GM21723 (cell line): ENCODE measurements at regions not wholly inside any gene's neighbourhood (a gene's known extent, or its start where the extent isn't known, plus 50 kb on each side); places are given as distances from the start of the nearest gene placed in this dataset.

Experiments used
- ATAC-seq: cut with Tn5 transposase; IDR thresholded peaks from one replicate; pipeline ENCODE4 v1.9.1; 2021; ENCODE audit warnings: mild to moderate bottlenecking, moderate library complexity; ENCODE audit not compliant: unreplicated experiment

DNA sequence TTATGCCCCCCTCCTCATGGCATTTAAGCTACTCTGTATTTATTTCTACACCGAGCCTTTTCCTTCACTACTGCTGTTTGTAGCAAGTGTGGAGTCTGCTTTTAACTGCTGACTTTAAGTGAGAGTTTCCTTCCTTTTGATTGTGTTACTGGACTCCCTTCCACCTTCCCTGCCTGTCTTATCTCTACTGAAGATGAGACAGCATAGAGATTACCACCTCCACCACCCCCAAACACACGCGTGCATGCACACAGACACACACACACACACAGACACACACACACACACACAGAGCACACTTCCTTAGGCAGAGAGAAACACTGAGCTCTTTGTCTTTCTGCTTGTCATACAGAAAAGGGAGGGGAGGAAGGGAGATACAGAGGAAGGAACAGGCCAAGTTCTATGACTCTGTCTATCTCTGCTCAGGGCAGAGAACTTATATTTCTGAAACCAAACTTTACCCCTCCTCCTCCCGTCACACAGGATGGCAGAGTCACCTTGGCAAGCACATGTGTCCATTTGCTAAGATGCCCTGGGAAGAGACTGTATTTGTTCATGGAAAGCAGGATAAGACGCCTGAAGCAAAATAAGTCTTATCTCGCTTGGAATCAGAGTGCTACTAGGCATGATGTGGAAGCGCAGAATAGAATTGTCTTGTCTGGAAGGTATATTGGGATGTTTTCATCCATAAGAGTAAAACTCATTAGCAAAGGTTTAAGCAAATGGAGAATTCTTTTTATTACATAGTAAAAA is 81.8 kb upstream of the CAV2 start:
- ATAC-seq: no peak

DNA sequence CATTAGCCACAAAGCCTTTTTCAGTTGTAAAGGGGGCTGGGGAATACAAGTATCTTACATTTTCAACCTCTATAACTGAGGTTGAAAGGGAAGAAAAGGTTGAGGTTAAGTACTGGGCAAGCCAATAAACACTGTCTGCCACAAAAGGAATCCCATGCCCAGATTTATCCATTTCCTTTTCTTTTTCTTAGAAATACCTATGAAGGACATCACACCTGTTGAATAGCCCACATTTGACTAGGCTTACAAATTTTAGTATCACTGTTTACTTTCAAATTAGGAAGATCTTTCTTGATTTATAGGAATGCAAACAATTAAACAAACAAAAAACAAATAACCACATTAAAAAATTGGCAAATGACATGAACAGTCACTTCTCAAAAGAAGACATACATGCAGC is 81.0 kb upstream of the CAV2 start:
- no peak for ATAC-seq

DNA sequence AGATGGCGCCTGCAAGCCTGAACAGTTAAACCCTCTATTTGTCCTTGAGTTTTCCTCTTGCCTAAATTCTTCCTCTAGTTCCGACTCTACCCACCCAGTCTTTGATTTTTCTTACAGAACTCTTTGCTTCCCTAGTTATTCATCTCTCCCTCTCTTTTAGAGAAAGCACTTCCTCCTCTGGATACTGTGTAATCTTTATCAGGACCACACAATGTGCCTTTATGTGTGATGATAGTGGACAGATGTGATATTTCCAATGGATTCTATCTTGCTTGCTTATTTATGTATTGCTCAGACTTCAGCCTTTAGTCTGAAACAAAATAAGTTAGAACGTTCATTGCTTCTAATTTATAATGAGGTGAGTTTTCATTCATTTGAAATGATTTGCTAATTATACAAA is 79.5 kb upstream of the CAV2 start:
- ATAC-seq: no peak

DNA sequence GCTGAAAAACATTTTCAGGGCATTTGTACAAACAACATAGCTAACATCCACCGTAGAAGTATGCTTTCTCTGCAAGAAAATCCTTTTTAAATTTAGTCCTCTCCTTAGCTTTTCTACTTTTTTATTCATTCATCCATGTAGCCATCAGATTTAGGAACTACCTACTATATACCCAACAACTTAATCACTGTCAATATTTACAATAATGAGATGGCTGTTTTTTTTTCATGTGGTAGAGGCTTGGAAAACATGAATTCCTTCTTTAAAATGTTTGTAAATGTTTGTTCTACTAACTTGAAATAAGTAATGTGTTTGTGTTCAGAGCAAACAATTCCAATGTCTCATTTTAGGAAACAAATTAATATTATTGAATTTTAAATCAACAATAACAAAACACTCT is 78.2 kb upstream of the CAV2 start:
- no peak for ATAC-seq

DNA sequence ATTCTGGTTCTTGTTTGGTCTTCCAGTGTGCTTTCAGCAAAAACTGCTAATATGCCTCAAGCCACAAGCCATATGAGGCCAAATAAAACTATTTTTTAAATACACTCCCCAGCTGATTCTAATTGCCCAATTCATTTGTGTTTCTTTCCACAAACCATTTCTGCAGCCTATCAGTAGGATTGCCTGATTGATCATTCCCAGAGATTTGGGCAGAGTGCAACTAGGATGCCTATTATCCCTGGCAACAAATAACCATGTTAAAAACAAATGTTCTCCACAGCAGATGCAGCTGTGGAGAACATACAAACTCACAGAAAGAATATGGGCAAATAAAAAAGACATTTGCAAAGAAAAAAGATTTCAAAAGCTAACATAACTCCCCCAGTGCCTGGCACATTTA is 76.9 kb upstream of the CAV2 start:
- ATAC-seq: no peak

DNA sequence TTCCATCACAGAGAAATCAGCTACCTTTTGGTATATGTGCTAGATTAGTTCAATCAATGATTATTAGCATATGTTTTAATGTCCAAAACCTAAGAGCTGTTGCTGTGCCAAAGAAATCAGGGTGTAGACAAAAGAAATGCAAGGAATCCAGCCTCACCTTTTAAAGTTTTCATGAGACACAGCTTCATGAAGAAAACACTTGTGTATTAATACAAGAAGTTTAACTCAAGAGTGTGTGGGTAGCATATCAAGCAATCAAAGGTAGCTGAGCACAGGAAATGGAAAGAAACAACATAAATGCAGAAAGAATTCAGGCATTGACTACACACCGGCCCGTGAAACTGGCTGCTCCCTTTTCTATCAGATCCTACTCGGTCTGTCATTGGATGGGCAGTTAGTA is 76.0 kb upstream of the CAV2 start:
- ATAC-seq: no peak

DNA sequence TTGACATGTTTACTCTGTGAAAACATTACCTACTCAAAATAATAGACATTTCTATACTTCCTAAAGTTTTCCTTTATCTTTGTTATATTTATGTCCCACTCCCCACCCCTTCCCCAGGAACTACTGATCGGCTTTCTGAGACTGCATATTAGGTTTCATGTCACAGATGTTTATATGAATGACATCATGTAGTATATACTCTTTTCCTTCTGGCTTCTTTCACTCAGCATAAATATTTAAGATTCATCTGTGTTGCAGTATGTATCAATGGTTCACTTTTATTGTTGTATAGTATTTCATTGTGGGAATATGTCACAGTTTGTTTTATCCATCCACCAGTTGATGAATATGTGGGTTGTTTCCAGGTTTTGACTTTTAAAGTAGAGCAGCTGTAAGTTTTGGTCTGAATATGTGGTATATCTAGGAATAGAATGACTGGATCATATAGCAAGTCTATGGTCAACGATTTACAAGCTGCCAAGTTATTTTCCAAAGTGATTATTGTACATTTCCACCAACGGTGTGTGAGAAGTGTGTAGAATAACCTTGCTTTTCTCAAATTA is 73.8 kb upstream of the CAV2 start:
- ATAC-seq: no peak

DNA sequence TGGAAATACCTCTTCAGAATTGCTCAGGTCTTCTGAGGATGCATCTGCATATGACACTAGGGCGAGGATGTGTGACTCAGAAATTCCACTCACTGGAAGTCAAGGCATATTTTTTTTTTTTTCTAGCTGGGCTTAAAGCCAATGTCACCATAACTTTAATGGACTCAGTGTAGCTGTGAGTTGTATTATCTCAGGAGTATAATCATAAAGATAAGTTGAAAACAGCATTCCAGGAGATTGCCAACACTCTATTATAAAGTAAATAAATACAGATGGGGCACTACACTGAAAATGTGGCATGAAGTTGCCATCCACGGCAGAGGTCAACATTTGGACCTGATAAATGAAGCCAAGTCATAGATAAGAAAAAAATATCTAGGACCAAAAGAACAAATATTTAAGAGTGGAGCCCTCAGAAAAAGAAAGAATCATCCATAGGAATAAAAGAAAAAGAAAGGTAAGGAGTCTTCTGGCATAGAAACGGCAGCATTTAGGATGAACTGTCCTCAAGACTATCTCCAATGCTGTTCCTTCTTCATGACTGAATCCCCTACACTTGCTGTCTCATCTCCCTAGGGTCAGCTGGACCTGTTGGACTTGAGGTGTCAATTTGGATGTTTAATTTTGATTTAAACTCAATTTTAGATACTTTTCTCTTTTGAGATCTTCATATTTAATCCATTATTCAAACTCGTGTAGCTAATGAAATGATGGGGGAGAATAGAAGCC is 72.9 kb upstream of the CAV2 start:
- no peak for ATAC-seq

DNA sequence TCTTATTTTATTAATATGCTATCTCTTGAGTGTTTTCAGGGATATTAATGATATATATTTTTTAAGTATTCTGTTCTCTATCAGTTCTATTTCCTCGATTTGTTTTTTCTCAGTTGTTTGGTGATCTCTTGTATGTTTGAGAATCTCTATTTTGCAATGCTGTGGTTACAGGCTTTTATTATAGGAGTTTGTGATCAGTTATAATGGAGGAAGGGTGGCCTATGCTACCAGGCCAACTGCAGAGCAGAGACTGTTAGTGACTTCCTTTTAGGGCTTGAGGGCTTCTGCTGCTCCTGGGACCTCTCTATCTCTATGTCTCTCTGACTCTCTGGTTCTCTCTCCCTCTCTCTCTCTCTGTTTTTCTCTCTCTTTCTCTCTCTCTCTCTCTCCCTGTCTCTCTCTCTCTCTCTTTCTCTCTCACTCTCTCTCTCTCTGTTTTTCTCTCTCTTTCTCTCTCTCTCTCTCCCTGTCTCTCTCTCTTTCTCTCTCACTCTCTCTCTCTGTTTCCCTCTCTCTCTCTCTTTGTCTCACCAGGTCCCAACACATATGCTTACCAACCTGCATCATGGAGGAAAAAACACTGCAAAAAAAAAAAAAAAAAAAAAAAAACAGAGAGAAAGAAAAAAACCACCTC is 69.4 kb upstream of the CAV2 start:
- ATAC-seq: no peak

DNA sequence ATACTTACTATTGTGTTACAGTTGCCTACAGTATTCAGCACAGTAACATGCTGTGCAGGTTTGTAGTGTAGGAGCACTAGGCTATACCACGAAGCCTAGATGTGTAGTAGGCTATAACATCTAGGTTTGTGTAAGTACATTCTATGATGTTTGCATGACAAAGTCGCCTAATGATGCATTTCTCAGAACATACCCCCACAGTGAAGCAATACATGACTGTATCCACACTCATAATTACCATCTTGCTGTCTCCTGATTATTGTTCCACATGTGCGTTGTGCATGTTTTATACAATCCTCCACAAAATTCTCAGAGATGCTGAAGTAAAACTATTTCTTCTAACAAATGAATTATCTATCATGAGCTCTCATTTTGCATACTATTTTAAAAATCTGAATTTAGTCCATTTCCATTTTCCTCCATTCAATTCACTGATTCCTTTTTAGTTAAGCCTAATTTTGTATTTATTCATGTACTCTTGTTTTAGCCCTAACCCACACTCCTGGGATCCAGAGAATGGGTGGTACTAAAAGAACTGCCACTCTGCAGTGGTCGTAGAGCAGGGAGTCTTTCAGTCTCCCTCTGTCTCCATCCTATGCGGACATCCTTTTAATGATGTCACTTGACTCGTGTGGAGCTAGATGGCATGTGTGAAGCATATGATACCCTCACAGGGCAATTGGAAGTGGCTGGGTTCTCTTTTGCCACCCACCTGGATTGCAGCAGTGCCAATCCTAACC is 67.6 kb upstream of the CAV2 start:
- no peak for ATAC-seq

DNA sequence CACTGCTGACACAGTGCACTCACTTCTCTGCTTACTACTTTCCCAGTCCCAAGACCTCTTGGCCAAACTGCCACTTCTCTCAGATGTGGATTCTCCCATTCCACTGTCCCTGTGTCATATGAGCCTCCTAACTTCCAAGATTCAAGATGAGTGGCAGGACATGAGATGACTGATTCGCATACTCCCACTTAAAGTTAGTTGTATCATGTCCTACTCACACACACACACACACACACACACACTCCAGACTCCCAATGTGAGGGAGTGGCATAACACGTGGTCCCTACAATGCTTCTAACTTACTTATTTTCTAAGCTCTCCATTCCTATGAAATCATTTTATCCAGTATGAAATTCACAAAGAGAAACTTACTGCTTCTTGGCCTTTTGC is 67.0 kb upstream of the CAV2 start:
- ATAC-seq: no peak

DNA sequence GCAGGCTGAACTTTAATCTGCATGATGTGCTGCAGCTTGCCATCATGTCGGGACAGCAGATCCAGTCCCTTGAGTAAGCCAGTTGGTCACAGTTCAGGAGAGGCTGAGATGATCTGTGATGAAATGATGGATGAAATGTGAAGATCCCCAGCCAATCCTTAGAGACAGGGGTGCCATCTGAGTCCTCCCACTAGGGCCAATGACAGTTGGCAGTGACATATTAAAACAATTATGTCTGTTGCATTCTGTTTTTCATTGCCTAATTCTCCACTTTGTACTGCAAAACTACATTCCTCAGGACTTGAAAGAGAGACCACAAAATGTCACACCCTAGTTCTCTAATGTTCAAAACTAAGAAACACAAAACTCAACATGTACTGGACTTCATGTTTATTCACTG is 66.3 kb upstream of the CAV2 start:
- no peak for ATAC-seq

DNA sequence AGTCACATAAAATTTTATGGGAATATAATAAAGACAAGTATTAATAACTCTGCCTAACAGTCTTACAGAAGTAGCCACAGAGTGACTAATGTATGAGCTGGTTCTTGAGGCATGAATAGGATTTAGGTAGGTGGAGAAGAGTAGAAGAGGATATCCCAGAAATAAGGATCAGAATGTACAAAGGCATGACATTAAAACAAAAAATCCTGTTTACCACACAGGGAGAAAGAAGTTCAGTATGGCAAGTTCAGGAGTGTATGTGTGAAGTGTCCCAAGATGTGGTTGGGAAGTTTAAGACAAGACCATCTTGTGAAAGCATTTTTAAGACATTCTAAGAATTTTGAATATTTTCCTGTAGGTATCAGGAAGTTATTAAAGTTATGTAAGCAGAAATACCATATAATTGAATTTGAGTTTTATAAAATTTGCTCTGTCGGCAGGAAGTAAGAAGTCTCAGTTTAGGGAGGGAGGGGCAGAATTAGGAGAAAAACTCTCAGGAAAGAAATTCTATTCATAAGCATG is 64.7 kb upstream of the CAV2 start:
- no peak for ATAC-seq

DNA sequence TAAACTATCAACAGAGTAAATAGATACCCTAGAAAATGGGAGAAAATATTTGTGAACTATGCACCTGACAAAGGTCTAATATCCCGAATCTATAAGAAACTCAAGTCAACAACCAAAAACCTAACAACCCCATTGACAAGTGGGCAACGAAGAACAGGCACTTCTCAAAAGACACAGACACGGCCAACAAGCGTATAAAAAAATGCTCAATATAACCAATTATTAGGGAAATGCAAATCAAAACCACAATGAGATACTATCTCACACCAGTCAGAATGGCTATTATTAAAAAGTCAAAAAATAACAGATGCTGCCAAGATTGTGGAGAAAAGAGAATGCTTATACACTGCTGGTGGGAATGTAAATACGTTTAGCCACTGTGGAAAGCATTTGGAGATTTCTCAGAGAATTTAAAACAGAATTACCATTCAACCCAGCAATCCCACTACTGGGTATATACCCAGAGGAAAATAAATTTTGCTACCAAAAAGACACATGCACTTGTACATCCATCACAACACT is 63.2 kb upstream of the CAV2 start:
- no peak for ATAC-seq

DNA sequence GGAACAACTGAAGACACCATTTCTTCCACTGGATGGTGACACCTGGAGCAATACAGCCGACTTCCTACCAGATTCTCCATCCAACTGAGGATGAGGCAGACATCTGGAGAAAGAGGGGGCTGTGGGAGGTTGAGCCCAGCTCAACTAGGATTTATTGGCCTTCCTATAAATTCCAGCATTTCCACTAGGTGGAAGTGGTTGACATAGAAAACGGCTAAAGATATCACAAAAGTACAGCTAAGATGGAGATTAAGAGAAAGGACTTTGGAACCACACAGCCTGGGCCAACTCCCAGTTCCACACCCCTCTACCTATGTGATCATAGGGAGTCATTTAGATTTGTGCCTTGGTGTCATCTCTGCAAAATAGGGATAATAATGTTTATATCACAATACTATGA is 61.3 kb upstream of the CAV2 start:
- no peak for ATAC-seq

DNA sequence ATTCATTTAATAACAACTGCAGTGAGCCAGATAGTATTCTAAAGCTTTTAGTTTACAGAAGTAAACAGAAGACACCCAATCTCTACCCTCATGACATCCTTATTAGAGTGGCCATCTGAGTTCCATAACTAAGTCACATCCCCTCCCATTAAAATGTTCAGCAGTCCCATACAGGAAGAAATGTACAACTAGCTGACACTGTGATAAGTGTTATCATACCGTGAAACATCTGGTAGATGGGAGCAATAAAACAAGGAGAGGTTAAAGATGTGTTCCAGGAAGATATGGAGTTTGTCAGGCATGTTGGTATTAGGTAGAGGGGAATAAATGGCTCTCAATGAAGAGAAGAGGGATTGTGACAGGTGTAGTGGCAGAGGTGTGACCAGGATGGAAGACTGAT is 60.5 kb upstream of the CAV2 start:
- ATAC-seq: no peak

DNA sequence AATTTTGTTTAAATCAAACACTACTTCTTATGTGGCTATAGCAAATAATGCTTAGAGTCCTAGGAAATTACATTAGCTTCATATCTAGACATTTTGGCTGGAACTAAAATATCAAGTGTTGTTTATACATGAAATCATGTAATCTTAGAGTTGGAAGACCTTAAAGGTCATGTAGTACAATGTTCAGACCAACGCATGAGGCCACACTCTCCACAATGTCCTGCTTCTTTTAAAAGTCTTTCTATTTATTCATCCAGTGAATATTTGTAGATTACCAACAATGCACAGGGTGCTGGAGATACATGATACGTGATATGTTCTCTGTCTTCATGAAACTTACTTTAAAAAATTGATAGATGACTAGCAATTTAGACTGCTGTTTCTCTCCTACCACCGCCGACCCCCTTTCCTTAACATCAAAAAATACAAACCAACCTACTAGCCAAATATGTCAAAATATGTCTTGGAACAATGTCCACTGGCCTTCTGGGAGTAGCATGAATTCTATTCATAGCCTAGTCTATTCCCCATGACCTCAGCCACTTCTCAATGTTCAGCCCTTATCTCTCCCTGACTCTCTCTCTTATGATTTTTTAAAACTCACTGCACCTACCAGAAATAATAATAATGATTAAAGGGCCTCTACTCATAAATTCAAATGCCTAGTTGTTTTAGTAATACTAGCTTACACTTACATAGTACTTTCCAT is 59.5 kb upstream of the CAV2 start:
- ATAC-seq: no peak

DNA sequence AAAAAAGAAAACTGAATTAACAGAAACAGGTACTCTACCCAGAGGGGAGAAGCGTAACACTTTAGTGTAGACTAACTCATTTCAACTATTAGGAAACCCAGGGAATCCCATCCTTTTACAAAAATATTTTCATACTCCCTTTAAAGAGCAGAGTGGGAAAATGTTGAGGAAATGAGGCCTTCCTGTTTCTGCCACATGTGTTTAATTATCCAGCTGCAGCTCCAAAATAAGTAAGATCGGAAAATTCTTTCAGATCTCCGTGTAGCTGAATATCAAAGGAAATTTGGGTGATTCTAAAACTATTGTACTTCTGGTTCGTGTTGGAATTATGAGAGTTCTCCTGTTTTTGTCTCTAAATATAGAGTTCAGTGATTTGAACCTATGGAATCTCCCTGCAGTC is 58.0 kb upstream of the CAV2 start:
- no peak for ATAC-seq

DNA sequence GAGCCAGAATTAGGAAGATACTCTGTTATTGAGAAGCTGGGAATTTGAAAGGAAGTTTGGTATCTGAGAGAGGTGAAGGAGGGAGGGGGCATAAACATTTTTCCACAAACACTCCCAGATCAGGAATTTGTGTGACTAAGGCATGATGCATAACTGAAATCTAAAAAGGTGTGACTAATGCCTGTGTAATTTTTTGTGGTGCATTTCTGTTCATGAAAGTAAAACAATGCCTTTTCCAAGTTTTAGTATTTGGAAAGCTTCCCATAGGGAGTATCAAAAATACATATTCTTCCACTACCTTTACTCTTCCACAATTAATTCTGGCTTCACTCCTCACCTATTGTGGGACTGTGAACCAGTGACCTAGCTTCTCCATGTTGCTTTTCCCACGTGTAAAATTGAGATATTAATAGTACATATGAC is 56.4 kb upstream of the CAV2 start:
- ATAC-seq: no peak

DNA sequence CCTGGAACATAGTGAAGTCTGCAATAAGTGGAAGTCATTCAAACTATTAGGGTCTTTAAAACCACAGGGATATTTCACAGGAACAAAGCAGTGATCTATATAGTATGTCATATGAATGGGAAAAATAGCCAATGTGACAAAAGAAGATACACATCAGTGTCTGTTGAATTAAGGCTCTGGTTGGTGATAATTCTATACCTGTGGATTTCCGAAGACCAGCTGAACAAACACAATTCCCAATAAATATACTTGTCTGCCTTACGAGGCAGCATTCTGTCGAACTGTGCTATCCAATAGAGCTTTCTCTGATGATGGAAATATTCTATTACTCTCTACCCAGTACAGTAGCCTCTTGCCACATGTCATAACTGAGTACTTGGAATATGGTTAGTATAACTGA is 55.9 kb upstream of the CAV2 start:
- no peak for ATAC-seq
